Cerebellar nuclear complex (tissue), 1 donor: ENCODE measurements at regions not wholly inside any gene's neighbourhood (a gene's known extent, or its start where the extent isn't known, plus 50 kb on each side); places are given as distances from the start of the nearest gene placed in this dataset.

Experiments
- DNase-seq, 2 experiments: peaks; one replicate each; lab custom pipeline; 2025; lab: John Stamatoyannopoulos, UW

DNA sequence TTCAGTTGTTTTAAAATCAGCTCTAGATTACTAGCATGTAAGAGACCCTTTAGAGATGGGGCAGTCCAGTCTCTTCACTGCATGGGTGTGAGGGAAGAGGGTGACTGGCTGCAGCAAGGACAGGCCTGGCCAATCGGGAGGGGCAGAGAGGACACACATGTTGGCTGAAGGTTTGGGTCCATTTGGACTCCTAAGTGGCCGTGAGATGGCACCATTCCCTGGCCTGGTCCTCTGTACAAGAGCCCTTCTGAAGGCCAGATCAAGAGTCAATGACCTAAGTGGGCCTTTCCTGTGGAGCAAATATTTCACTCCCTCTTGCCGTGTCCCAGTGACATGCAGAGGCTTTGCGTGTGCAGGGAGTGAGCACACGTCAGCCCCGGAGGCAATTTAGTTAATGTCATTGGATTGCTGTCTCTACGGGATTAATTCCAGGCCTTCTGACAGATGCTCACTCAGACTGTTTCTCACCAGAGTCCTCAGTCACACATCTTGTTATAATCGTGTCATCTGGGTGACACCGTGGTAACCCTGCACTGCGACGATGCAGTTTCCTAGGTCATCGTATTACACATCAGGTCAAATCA, 613.0 kb downstream of the NPHP4 start:
- DNase-seq, result no peak

DNA sequence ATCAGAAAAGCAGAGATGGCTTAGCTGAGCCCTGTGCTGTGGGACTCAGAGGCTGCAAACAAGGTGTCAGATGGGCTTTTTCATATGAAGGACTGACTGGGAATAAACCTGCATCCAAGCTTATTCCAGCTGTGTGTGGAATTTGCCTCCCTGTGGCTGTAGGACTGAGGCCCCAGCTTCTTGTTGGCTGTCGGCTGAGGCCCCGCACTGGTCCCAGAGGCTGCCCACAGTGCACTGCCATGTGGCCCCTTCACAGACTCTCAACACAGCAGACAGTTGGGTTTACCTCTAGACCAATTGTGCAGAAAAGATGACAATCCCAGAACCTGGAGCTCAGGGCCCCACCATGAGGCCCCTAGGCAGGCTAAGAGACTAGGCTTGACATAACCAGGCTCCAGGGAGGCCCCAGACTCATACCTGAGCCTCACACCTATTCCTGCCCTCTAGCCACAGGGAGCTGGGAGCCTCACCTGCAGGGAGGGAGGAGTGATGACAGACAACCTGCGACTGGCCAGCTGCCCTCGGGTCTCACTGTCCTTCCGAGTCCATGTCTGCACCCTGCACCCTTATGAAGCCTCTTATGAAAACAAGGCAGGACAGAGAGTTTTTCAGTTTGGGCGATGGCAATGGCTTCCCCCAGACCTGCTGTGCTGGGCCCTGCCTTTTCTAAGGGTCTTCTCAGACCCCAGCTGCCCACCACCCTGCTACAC, 615.5 kb downstream of the NPHP4 start:
- DNase-seq, result no peak

DNA sequence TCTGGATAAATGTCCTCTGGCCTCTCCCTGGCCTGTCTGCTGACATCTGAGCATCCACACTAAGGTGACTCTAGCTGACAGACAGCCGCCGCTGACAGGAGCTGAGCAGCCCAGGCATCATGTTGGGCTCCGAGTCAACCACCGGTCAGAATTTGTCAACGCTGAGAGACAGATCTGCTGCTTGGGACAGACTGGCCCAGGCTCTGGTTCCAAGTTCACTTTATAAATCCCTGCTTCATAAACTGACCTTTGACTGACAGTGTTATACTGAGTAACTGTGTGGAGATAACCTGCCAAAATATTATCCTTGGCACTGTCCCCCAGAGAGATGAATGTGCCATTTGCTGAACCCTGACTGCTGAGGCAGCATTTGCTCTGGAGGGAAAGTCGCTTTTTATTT, 616.7 kb downstream of the NPHP4 start:
- no peak for DNase-seq

DNA sequence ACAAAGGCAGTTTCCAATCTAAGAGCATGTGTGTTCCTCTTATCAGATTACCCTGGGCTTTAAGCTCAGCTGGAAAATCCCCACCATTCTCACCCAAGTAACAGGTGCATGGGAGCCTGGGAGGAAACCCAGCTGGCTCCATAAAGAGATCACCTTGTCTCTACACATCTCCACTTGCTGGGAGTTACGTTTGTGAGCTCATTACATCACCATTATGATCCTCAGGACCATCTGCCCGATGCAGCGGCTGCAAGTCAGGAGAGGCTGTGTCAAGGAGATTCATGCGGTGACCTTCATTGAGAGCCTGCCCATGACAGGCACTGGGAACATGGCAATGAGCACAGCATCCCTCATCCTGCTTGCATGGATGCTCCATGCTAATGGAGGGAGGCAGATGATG, 618.0 kb downstream of the NPHP4 start:
- no peak for DNase-seq

DNA sequence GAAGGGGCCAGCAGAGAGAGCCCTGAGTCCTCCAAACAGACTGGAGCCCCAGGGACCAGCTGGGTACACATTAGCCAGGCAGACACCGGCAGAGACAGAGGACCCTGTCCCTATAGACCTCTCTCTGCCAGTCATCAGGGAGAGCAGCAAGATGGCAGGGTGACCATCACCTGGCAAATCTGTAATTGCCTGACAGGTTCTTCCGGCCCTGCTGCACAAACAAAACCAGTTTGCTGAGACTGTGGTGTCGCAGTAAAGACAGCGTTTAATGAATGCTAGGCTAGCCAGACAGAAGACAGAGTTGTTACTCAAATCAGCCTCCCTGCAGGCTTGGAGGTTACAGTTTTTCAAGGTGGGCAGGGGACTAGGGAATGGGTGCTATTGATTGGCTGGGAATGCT, 618.9 kb downstream of the NPHP4 start:
- no peak for DNase-seq

DNA sequence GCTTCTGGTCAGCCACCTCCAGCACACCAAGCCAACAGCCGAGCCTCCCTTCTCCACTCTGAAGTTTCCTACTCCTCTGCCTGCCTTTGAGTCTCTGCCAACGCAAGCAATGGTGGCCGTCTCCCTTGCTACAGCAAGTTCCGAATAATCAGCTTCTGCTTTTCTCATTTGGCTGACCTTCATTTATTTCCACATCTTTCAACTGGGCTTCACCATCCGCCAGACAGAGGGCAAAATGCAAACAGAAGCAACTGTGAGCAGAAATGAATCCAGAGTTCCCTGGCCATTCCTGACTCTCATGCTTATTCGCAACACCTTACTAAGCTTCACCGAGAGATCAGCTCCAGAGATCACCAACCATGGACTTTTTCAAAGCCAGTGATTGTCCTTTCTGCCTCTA, 621.0 kb downstream of the NPHP4 start:
- DNase-seq, result no peak

DNA sequence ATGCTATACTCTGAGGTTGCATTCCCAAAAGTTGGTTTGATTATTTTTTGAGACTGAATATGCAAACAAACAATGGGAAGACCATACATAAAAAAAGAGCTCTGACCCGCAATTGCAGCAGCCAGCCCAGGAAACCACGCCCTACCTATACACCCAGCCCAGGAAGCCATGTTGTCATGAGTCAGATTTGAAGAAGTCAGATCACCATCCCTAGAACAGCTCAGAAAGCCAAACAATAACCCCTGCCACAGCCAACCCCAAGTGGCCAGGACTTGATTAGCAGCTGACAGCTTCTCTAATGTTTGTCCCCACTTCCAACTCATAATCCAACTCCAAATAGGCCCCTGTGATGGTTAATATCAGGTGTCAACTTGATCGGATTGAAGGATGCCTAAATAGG, 621.9 kb downstream of the NPHP4 start:
- no peak for DNase-seq

DNA sequence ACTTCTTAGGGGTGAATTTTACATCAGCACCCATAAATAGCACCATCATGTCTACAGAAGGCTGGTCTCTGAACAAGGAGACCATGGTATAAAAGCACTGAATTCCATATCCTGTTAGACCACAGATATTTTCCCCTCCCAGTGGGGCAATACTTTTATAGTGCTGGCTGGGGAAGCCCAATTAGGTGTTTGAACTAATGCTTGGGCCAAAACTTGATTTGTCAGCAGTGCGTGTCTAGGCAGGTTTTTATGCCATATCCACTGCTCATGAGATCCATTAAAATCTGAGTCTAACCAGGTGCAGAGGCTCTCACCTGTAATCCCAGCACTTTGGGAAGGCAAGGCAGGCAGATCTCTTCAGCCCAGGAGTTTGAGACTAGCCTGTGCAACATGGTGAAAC, 623.0 kb downstream of the NPHP4 start:
- DNase-seq, result no peak

DNA sequence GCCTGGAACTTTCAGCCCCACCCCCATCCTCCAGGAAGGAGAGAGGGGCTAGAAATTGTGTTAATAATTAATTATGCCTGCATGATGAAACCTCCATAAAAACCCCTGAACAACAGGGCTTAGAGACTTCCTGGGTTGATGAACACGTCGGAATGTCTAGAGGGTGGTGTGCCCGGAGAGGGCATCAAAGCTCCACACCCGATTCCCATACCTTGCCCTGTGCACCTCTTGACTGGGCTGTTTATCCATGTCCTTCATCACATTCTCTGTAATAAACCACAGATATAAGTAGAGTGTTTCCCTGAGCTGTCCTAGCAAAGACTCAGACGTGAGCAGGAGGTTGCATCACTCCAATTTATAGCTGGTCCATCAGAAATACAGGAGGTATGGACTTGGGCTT, 624.0 kb downstream of the NPHP4 start:
- no peak for DNase-seq

DNA sequence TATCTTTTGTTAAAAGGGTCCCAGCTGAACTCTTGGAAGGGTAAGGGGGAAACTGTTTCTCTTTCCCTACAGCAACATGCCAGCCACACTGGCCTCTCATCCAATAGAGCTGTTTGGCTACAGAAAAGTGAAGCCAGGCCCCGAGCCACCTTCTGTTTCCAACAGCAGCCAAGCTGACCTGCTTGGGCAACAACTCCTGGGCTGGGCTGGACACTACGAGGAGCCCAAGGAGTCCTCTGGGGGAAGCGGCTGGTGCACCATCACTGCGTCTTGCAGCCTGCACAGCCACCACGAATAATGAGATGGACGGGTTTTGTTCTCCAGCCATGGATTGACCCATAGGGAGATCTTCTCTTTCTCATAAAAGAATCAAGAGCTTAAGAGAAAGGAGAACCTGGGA, 624.9 kb downstream of the NPHP4 start:
- no peak for DNase-seq

DNA sequence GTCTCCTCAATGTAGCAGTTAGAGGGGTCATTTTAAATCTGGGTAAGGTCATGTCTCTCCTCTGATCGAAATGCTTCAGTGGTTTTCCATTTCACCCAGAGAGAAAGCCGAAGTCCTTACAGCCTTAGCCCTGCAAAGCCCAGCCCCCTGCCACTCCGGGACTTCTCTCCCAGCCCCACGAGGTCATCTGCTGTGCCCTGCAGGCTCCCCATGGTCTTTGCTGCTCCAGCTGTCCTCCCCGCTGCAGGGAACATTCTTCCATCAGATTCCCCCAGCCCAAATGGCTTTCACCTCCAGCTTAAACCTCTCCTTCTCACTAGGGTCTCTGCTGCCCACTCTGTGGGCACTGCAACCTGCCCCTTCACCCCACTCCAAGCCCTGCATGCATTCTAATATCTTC, 626.5 kb downstream of the NPHP4 start:
- no peak for DNase-seq

DNA sequence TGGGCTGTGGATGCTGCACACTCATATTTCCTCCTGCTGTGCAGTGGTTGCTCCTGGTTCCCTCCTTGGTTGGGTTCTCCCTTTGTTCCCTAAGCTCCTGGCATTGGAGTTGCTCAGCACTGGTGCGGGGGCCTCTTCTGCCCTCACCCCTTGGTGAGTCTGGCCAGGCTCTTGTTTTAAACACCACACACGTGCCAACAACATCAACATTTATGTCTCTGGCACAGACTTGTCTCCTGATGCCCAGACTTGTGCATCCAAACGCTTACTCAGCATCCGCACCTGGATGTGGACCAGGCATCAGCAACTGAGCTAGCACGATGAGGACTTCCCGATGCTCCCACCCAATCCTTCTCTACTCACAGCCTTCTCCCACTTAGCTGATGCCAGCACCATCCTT, 627.6 kb downstream of the NPHP4 start:
- no peak for DNase-seq

DNA sequence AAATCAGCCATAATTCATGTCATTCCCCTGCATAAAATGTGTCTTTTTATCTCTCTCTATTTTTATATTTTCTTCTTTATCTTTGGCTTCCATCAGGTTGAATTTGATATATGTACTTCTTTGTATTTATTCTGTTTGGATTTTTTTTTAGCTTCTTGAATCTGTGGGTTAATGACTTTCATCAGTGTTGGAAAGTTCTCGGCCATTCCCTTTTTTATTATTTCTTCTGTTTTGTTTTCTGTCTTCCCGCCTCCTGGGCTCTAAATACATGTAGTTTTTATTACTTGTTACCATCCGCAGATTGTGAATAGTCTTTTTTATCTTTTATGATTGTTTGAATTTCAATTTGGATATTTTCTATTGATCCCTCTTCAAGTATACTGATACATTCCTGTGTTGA, 637.5 kb downstream of the NPHP4 start:
- DNase-seq, result no peak

DNA sequence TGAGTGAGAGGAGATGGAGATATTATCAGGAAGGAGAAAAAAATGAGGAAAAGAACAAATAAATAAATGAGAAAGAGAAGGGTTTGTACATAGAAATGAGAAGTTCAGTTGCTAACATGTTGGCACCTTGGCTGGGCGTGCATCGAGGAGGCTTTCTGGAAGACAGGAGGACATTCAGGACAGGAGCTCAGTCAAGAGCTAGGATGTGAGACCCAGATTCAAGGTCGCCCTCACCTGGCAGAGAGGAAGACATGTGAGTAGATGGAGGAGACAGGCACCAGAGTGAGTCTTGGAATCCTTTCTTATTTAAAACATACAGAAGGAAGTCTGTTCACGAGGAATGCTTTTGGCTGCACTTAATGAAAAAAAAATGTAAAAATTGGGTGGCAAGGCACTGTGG, 640.9 kb downstream of the NPHP4 start:
- DNase-seq, result no peak

DNA sequence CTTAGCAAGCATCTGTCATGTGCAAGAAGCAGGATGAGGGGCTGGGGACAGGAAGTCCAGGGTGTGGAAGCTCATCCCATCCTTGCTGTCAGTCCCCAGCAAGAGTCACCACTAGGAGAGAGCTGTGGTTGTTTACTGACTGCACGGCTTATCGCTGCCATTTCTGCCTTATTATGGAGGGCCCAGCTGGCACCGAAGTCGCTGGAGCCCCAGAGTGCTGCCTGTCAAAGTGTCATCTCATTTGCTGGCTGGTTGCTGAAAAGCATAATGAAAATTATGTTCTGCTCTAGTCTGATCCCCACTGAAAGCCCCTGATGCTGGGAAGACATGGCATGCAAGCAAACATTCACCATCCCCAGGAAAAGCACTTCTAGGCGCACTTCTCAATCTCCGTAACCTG, 642.7 kb downstream of the NPHP4 start:
- DNase-seq, result no peak

DNA sequence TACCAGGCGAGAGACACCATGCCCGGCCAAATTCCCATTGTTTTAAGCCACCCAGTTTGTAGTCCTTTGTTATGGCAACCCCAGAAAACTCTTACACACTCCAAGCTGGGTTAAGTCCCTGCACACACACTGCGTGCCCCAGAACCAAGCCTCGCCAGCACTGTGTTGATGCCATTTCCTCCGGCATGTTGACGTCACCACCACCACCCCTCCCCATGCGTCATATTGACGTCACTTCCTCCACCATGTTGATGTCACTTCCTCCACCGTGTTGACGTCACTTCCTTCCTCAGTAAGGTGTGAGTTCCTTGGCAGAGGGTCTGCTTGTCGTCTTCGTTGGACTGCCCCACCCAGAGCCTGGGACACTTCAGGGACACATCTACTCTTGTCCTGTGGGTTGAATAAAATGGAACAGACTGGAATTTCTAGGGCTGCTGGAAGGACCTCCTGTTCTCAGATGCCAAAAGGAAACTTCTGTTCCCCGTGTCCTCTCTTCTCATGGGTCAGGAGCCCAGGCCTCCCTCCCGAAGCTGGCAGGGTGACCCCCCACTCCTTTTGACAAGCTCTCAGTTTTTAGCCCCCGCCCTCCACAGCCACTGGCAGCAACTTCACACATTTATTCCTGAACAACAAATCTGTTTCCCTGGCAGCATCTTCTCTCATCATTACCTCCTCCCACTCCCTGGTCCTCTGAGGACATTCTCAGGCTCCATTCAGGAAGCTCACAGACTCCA, 643.3 kb downstream of the NPHP4 start:
- no peak for DNase-seq

DNA sequence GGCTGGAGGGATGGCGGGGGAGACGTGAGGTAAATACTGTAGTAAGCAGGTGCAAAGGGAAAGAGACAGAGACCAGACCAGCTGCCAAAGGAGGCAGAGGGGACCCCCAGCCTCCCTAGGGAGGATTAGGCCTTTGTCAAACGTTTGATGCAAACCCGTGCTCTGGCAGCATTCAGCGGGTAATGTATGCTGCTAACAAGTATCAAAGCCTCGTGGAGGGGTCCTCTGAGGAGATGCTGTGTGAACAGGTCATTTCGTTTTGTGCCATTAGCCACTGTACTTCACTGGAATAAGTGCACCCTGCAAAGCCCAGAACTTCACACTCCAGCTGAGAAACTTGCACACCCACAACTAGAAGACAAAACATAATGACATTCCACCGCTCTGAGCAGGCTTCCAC, 644.5 kb downstream of the NPHP4 start:
- no peak for DNase-seq

DNA sequence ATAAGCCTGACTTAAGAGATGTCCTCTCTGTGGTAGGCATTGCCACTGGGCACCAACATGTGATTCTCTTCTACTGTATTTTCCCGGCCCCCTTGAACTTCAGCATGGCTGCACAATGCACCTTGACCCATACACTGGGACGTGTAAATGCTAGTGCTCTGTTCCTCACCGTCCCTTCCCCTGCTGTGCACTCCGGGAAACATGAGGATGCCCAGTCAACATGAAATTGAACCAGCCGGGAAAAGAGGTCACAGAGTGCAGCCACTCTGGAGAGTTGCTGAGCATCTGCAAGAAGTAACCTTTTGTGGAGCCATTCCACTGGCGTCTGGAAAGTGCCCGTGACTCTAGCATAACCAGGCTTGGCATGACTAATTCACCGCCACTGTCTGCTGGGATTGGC, 646.7 kb downstream of the NPHP4 start:
- DNase-seq, result no peak

DNA sequence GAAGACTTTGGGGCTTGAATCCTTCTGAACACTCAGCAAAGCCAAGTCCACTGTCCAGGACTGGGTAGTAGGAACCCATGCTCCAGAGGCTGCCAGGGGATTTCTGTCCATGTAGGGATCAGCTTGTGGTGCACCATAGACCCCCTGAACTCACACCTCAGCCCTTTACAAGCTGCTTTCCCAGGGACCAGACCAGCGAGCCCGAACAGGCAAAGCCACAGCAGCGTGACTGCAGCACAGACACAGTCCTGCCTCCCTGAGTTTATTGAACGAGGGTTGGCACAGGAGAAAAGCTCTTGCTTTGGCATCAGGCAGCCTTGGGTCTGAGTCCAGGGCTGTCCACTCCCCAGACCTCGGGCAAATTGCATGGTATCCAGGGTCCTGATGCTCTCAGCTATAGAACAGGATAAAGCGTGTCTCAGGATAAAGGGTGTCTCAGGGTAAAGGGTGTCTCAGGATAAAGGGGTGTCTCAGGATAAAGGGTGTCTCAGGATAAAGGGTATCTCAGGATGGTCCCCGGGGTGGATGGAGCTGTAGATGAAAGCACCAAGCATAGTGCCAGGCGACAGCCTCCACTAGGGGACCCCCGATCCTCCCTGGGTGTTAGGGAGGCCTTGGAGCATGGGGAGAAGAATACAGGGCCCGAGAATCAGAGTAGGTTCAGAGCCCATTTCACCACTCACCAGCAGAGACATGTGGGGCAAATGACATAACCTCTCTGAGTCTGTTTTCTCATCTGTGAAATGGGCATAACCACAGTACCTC, 648.8 kb downstream of the NPHP4 start:
- no peak for DNase-seq

DNA sequence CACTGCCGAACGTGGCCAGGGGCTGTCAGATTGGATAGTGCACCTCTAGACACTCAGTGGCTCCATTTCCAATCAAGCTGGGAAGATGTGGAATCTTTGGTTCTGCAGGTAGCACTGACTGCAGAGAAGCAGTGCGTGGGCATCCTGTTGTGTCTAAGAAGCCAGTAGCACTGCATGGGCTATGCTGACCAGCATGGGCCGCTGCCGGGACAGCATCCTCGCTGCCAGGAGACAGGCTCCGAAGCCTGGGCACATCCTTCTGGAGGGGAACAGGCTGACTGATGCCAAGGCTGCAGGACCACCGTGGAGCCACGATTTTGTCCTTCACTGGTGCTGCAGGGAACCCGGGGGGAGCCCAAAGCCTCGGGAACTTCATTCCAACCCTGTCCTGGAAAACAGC, 649.4 kb downstream of the NPHP4 start:
- DNase-seq, result no peak

DNA sequence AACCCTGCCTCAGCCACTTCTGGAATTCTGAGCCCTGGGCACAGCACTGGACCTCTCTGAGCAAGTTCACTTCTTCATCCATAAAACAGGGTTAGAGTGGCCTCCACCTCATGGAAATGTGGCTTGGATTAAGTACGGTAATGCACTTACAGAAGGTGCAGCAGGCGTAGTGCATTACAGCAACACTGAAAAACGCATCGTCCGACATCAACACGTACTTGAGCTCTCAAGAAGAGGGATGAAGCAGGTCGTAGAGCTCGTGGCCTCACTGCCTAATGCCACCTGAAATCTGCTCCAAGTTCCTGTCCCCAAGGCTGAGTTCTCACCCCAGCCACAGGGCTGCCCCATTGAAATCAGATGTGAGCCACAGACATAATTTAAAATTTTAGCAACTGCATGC, 650.1 kb downstream of the NPHP4 start:
- no peak for DNase-seq

DNA sequence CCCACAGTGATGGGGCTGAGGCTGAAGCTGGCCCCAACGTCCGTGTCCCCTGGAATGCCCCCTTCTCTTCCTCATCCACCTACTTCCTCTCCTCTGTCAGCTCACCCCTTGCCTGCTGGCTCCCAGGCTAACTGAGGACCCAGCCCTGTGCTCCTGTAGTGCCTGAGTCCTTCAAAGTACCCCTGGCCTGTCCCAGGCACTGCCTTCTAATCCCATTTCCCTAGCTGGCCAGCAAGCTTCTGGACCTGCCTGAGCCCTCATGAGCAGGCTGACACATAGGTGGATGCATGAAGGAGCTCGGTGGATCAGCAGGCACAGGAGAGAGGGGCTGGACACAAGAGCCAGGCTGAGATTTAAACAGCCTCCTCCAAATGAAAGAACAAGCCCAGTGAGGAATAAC, 650.8 kb downstream of the NPHP4 start:
- DNase-seq, result no peak
